ELF-1 (cell line): ENCODE measurements at regions not wholly inside any gene's neighbourhood (a gene's known extent, or its start where the extent isn't known, plus 50 kb on each side); places are given as distances from the start of the nearest gene placed in this dataset.

ENCODE experiments used
- DNase-seq: peaks from one replicate; pipeline ENCODE4 v3.0.0-alpha.2; 2016; ENCODE audit warnings: low read depth, low spot score

DNA sequence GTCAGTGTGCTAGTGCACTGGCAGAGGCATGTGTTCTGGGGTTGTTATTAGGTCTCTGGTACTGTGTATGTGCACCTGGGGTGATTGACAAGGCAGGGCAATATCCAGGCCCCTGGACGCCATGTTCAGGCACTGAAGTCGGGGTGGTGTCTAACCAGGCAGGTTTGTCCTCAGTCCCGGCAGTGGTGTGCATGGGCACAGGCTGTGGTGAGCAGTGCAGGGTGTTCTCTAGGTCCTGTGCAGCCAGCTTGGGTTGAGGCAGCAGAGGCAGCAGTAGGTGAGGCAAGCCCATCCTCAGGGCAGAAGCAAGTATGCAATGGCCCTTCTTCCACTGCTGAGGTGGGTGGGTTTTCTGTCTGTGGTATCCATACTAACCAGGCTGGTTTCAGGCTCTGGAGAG is 252.3 kb upstream of the LRRC7 start:
- no peak for DNase-seq

DNA sequence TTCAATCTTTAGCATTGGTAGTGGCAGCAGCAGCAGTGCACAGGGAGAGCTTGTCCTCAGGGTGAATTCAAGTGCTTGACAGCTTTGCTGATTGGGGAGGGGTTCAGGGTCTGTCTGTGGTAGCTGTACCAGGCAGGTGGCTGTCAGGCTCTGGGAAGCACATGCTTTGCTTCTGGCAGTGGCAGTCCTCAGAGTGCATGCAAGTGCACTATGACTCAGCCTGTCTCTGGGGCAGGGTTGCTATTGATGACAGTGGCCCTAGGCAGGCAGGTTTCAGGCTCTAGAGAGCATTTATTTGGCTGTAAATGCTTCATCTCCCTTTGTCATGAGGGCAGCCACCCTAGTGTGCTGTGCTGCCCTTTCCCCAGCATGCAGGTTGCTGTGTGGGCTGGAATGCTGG is 251.9 kb upstream of the LRRC7 start:
- peak; percentile 90 for DNase-seq

DNA sequence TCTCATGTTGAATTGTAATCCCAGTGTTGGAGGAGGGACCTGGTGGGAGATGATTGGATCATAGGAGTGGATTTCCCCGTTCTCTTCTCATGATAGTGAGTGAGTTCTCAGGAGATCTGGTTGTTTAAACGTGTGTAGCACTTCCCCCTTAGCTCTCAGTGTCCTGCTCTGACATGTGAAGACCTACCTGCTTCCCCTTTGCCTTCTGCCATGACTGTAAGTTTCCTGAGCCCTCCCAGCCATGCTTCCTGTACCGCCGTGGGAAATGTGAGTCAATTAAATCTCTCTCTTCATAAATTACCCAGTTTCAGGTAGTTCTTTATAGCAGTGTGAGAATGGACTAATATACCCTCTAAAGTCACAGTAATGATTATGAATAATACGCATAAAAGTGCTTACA is 248.4 kb upstream of the LRRC7 start:
- no peak for DNase-seq

DNA sequence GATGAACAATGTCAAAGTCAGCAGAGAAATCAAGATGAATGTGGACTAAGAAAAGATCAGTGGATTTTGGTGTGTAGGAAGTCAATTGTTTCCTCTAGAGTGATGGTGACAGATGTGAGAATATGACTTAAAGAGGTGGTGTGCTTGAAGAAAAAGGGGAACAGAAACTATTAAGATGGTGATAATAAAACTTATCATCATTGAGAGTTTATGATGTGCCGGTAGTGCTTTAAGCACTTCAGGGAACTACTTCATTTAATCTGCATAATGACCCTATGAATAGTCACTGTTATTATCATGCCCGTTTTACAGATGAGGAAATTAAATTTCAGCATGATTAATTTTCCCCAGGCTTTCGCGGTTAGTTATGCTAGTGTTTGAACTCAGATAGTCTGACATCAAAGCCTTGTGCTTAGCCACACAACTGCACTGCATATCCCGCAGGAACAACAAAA is 246.9 kb upstream of the LRRC7 start:
- DNase-seq, result no peak

DNA sequence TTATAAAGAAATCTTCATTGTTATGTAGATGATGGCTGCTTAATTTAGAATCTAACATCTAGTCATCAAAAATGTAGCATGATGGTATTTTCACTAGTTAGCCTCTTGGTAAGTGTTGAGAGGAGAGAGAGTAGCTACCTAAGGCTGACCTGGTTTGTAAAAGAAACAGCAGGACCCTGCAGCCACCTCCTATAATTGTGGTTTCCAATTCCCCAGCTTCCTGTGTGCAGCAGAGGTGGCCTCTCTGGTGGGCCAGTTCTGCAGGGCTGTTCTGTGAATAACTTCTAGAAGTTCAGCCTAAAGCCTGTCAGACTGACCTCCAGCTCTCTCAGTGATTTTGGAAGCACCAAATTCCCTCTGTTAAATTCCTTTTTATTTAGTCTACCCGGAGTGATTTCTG is 246.4 kb upstream of the LRRC7 start:
- peak; percentile 7 for DNase-seq

DNA sequence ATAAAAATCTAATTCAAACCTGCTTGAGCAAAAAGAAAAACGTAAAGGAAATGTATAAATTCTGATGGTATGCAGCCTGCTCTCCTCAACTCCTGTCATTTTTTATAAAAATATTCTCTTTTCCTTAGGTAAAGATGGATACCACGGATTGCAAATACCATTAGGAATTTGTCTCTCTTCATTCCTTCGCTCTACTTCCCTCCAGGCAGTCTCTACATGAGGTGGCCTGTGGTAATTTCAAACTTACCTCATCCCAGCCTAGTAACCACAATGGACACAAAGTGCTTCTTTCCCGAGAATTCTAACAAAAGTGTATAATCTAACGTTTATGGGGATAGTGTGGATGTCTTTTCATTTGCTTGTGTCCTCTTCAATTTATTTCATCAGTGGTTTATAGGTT is 239.5 kb upstream of the LRRC7 start:
- no peak for DNase-seq

DNA sequence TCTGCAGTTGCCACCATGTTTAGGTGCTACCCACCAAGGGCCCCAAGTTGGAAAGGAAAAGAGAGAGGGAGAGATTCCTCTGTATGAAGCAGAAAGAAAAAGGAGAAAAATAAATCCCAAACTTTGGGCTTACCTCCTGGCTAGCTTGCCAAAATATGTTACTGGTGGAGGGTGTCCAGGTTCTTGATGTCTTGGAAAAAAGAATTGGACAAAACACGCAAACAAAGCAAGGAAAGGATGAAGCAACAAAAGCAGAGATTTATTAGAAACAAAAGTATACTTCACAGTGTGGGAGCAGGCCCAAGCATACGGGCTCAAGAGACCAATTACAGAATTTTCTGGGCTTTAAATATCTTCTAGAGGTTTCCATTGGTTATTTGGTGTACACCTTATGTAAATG is 204.5 kb upstream of the LRRC7 start:
- no peak for DNase-seq

DNA sequence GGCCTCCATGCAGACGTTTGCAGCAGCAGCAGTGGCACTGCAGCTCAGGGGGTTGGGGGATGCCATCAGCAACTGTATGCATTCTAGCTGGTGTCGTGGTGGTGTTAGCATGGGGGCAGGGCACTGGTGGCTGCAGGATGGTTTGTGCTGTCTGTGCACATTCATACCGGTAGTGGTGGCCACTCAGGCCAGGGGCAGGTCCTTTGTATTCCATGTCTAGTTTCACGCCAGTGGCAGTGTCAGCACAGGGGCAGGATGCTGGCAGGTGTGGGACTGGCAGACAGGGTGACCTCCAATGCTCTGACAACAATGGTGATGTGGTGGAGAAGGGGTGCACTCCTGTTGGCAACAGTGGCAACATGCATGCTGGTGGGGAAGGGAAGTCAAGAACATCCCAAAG is 194.2 kb upstream of the LRRC7 start:
- no peak for DNase-seq

DNA sequence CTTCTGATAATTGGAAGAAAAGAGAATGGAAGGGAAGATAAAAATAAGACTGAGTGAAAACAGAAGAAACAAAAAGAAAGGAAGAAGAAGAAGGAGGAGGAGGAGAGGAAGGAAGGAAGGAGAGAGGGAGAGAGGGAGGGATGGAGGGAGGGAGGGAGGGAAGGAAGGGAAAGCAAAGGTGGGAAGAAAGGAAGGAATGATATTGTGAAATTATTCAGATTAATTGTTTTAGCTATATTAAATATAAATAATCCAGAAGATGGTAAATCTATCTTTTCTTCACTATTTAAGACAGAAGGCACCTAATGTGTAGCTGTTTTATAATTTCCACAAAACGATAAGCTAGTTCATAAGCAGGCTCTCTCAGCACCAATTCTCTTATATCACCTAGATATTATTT is 191.3 kb upstream of the LRRC7 start:
- DNase-seq, result no peak

DNA sequence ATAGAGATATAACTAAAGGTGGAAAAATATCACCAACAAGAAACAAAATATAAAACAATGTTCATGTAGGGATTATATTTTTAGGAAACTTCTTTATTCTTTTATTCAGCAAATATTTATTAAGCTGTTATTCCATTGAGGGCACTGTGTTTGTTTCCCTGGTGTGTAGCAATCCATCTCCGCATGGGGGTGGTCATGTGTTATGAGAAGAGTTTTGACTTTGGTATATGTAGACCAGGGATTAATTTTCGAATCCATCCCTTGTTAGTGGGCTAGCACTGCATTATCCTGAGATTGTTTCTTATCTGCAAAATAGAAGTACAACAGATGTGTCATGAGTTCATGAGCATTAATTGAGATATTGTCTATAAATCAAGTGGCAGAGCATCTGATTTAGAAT is 190.2 kb upstream of the LRRC7 start:
- DNase-seq, result no peak

DNA sequence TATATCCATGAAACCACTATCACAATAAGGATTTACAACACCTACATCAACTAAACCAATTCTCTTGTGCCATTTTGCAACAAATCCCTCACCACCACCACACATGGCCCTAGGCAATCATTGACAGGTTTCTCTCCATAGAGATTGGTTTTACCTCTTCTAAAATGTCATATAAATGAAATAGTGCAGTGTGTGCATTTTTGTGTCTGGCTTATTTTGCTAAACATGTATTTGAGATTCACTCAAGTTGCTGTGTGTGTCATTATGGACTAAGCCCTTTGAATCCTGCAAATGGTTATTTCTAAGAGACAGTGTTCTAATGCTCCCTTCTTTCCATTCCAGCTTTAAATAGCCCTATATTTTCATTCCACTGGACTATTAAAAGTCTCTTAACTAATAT is 179.7 kb upstream of the LRRC7 start:
- no peak for DNase-seq

DNA sequence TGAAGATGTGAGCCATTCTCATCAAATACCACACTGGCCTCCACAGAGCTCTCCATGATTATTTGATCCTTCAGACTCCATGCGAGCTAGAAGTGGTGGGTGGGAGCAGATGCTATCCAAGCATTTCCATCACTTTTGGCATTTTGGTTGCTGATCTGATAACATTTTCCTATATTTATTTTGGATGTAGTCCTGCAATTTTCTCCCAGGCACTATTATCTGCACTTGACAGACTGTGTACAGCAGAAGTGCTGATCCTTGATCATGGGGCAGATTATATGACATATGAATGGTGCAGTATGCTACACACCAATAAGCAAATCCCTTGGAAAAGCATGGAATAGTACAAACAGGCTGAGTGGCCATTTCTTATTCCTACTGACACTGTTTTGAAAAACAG is 167.6 kb upstream of the LRRC7 start:
- DNase-seq, result no peak

DNA sequence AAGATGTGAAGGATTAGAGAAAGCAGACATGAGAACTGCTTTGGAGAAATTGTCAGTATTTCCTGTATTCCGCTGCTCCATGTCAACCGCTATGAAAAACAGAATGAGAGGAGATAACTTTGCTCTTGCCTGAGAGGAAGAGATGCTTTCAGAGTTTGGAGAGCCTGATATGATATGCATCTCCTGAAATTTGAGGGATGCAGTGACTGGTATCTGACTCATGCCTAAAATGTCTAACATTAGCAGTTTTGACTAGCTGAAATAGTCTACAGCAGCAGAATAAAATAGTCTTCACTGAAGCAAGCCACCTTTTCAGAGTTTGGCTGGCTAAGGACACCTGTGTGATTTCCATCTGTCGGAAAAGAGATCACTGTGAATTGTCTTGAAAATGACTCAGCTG is 165.8 kb upstream of the LRRC7 start:
- DNase-seq, result no peak

DNA sequence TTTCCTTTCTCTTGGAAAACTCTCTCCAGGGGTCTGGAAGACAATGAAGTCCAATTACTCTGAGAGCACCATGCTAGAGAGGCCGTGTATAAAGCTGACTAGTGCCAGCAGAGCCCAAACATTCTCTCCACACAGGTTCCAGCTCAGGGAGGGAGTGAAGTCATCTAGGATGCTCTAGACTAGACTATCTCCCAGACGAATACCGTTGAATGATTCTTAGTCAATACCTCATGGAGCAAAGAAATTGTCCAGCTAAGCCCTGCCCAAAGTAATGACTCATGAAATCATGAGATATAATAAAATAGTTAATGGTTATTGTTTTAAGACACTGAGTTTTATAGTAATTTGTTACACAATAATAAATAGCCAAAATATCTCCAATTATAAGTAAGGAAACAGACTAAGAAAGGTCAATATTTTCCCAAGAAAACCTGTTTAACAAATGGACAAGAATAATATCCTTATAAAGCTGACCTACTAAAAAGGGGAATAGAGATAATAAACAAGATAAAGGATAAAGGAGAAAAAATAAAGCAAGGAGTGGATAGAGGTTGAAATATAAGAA is 163.9 kb upstream of the LRRC7 start:
- DNase-seq, result no peak

DNA sequence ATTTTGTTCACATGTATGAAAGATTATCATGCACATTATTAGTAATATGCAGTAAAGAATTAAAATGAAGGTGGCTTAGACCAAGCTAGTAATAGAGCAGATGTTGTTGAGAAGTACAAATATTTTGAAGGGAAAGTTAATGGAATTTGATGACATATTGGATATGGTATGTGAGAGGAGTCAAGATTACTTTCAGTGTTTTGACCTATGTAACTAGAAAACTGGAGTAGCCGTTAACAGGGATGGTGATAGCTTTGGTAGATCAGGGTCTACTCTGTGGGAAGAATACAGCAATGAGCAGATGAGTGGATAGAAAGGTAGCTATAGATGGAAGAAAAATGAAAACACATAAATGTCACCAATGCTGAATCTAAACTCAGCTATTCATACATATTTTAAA is 163.2 kb upstream of the LRRC7 start:
- no peak for DNase-seq

DNA sequence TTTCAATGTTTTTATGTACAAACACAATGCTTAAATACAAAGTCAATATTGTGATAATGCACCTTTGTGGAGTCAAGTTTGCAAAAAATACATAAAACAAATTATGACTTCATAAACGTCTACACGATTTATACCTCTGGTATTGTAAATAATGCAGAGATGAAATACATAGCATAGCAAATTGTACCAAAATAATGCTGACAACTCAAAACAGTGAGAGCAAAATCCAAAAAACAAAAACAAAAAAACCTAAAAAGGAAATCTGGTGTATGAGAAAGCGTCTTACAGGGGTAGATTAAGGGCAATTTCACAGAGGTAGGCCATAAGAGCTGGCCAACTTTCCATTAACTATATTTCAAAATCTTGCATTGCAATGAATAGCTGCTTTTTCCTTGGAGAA is 161.5 kb upstream of the LRRC7 start:
- no peak for DNase-seq

DNA sequence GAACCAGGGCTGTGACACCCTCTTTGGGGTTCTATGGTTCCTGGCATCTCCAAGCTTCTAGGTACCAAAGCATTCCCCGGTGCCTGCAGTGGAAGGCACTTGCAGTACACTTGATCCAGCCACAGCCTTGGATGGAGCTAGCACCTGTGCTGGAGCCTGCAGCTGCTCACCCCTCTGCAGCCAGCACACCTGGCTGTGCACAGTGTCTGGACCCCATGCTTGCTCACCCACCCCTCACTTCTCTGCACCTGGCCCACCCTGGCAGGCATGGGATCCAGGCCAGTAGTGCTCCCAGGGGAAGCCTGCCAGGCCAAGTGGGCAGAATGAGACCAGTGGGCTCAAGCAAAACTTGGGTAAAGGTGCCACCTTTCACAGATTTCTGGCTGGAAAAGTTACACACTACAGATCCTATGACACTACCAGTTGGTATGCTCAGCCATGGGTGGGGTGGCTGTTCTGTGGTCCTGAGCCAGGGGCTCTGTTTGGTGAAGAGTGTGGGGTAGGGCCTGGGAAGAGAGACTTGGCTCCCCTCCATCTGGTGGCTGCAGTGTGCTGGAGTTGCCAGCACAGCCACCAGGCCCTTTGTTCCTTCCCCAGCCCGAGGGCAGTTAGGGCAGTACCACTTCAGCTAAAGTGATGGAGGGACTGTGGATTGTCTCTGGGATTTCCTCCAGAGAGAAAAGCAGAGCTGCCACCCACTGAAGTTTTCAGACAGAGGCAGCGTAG is 157.8 kb upstream of the LRRC7 start:
- no peak for DNase-seq

DNA sequence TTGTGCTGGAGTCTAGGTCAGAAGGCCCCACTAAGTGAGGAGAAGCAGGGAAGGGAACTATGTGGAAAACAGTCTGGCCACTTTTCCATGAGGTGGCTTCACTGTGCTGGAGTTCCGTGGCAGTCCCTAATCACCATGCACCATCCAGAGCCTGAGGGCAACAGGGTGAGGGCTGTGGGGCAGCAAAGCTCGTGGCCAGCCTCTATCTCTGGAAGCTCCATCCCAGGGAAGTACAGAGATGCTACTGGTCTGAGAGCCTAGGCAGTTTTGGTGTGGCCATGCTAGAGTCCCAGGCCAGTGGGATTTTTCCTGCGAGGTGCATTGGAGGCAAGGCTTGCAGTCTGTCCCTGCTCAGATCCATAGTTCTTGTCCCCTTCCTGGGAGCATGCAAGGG is 157.3 kb upstream of the LRRC7 start:
- no peak for DNase-seq

DNA sequence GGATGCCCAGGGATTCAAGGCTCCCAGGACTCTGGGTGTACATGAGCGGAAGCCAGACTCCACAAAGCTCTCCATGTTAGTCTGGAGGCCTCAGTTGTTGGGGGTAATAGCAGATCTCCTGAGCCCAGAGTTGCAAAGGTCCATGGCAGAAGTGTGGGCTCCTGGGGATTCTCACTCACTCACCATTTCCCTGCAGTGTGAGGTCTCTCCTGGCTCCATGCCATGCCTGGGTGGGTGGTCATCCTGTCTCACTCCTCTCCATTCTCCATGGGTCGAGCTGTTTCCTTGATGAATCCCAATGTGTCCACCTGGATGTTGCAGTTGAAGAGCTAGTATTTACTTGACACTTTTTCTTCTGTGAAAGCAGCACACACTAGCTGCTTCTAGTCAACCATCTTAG is 156.8 kb upstream of the LRRC7 start:
- no peak for DNase-seq

DNA sequence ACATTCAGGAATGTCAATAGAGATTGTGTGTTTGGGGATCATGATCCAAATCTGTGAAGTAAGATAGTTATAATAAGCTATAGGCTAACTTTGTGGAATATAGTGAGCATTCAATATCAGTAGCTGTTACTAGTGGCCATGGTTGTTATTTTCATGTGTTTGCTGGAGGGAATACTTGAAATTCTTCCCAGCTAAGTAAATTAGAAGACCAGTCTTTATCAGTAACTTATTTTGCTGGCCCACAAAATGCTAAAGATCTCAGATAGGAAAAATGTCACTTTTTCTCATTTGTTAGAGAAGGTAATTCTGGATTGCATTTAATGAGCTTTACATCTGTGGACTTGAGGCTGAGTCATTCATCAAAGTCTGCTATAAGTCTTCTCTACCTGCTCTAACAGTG is 156.1 kb upstream of the LRRC7 start:
- DNase-seq, result no peak

DNA sequence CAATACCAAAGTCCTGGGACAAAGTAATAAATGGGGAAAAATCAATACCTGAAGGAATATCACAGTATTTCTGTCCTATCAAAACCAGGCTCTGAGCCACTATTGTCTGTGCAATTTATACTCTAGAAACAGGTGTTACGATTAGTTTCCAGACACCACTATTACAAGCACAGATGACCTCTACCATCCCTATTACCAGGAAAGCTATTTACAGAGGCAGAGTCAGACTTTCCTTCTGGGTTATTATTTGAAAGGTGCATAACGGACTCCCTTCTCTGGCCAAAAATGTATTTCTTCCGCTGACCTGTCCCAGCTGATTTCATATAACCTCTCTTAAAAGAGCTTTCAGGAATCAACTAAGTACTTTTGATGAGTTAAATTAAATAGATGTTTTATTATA is 154.6 kb upstream of the LRRC7 start:
- no peak for DNase-seq

DNA sequence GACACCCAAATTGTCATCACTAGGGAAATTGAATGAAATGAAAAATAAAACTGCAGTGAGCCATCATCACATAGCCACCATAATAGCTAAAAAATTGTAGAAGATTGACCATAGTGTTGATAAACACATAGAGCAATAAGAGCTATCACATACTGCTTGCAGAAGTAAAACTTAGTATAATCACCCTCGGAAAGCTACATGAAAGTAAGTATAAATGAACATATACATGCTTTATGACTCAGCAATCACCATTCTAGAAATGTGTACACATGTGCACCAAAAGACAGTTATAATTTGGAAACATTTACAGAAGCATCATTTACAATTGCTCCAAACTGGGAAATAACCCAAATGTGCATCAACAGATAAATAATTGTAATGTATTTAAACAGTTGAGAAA is 153.1 kb upstream of the LRRC7 start:
- DNase-seq, result no peak

DNA sequence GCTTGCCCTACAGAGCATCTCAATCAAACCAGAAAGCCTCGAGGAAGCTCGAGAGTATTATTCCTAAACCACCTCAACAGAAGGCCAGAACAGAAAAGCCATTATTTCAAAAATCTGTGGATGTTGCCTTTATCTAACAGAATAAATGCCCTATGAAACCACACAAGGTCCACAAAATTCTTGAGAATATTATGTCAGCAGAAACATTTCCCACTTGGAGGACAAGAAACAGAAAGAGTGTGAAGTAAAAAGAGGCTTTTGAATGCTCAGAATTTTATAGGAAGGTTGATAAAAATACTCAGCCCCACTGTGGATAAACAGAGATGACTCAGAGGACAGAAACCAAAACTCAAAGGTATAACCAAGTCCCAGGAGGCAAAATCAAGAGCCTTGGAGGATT is 146.4 kb upstream of the LRRC7 start:
- DNase-seq, result no peak

DNA sequence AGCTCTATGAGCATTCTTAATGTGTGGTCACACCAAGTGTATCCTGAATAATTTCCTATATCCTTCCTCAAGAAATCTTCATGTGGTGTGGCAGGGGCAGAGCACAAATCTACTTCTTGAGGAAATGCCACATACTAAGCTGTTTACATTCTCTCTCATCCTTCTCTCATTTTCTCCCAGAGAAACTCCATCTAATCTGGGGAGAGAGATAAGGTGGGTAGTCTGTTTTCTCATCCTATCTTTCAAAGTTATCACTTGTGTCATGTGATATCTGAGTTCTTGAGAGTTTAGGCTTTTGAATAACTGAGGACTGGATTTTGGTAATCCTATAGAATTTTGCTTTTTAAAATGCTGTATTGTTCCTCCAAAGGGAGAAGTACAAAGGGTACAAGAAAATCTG is 141.9 kb upstream of the LRRC7 start:
- DNase-seq, result no peak
